GM06990 (cell line): ENCODE measurements at regions not wholly inside any gene's neighbourhood (a gene's known extent, or its start where the extent isn't known, plus 50 kb on each side); places are given as distances from the start of the nearest gene placed in this dataset.

ENCODE experiments used
- DNase-seq: peaks from one replicate; pipeline ENCODE4 v3.0.0-alpha.2; 2011; ENCODE audit not compliant: insufficient read length; ENCODE audit errors: extremely low read depth
- H3K27me3 ChIP-seq: replicated peaks from 2 replicates; pipeline ENCODE4 v1.6.0; 2011; ENCODE audit warnings: low read length; ENCODE audit not compliant: control insufficient read depth, insufficient read depth
- H3K36me3 ChIP-seq: 2 replicates; pipeline ENCODE4 v1.5.1; 2011; ENCODE audit warnings: low read length; ENCODE audit not compliant: control insufficient read depth, insufficient read depth
- H3K4me3 ChIP-seq: replicated peaks from 2 replicates; pipeline ENCODE4 v1.5.1; 2011; ENCODE audit warnings: low read depth, mild to moderate bottlenecking, control low read depth, low read length
- TF ChIP-seq, protein P1 (sequence below): IDR thresholded peaks from 2 replicates; pipeline ENCODE4 v1.5.1; 2011; ENCODE audit warnings: low read length, control low read depth, mild to moderate bottlenecking, inconsistent platforms; ENCODE audit not compliant: insufficient read depth, poor library complexity, severe bottlenecking

DNA sequence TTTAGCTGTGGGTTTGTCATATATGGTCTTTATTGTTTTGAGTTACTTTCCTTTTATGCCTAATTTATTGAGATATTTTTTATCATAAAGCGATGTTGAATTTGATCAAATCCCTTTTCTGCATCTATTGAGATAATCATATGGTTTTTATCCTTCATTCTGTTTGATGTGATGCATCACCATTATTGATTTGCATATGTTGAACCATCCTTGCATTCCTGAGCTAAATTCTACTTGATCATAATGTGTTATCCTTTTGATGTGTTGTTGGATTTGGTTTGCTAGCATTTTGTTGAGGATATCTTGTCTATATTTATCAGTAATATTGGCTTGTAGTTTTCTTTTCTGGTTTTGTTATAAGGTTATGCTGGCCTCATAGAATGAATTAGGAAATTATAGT, 308.5 kb downstream of the ADCYAP1 start:
- TF ChIP-seq, protein P1, sequence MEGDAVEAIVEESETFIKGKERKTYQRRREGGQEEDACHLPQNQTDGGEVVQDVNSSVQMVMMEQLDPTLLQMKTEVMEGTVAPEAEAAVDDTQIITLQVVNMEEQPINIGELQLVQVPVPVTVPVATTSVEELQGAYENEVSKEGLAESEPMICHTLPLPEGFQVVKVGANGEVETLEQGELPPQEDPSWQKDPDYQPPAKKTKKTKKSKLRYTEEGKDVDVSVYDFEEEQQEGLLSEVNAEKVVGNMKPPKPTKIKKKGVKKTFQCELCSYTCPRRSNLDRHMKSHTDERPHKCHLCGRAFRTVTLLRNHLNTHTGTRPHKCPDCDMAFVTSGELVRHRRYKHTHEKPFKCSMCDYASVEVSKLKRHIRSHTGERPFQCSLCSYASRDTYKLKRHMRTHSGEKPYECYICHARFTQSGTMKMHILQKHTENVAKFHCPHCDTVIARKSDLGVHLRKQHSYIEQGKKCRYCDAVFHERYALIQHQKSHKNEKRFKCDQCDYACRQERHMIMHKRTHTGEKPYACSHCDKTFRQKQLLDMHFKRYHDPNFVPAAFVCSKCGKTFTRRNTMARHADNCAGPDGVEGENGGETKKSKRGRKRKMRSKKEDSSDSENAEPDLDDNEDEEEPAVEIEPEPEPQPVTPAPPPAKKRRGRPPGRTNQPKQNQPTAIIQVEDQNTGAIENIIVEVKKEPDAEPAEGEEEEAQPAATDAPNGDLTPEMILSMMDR = no peak
- H3K36me3 ChIP-seq = no peaks in the 10 kb centered on the region
- no peak overlapping the region for H3K4me3 ChIP-seq
- DNase-seq = no peak
- H3K27me3 ChIP-seq = no peaks in the 10 kb centered on the region

DNA sequence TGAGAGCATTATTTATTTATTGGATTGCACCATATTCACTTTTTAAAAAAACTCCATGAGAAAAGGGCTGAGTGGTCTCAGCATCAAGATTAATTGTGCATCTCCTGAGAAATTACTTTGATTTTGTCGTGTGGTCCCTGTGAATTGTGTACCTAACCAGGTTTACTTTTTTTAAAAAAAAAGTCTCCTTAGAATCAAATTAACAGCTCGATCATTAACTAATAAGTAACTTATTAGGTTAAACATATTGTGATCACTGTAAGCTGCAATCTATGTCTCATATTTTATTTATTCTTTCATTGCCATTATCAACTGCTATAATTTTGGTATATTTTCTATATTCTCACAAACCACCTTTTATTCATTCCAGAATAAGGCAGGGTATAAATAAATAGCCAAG, 318.2 kb downstream of the ADCYAP1 start:
- no peak for DNase-seq
- Histone ChIP-seq H3K36me3 (no peaks in the 10 kb centered on the region), H3K27me3 (no peaks in the 10 kb centered on the region), H3K4me3 (no peak overlapping the region)
- TF ChIP-seq, protein P1 = no peak

DNA sequence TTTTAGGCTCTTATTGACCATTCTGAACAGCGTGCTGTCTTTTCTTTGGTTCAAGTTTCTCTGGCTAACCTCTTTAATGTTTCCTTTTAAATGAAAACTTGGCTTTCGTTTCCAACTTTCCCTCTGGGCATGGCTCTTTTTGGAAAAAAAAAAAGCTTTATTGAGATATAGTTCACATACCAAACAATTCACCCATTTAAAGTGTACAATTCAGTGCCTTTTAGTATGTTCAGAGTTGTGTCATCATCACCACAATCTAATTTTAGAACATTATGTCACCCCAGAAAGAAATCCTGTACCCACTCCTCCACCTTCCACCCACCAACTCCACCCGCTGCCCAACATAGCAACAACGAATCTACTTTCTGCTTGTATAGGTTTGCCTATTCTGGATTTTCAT, 322.4 kb downstream of the ADCYAP1 start:
- no peak for DNase-seq
- Histone ChIP-seq H3K27me3 (no peaks in the 10 kb centered on the region), H3K4me3 (no peak overlapping the region), H3K36me3 (no peaks in the 10 kb centered on the region)
- TF ChIP-seq, protein P1 = no peak

DNA sequence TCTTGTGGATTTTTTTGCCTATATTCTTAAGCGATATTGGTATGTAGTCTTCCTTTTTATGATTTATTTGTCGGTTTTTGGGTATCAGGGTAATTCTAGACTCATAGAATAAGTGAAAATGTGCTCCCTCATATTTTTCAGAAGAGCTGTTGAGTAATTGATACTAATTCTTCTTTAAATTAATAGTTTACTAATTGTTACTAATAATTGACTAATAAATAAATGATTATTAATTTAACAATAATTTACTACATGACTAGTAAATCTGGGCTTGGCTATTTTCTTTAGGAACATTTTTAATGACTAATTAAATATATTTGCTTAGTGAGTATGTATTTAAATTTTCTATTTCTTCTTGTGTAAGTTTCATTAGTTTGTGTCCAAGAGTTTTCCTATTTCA, 325.0 kb downstream of the ADCYAP1 start:
- TF ChIP-seq, protein P1 = no peak

DNA sequence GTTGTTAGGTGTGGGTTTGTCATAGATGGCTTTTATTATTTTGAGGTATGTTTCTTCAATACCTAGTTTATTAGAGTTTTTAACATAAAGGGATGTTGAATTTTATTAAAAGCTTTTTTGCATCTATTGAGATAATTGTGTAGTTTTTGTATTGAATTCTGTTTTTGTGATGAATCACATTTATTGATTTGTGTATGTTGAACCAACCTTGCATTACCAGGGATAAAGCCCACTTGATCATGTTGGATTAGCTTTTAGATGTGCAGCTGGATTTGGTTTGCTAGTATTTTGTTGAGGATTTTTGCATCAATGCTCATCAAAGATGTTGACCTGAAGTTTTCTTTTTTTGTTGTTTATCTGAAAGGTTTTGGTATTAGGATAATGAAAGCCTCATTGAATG, 328.2 kb downstream of the ADCYAP1 start:
- Histone ChIP-seq H3K4me3 (no peak overlapping the region), H3K36me3 (no peaks in the 10 kb centered on the region), H3K27me3 (no peaks in the 10 kb centered on the region)
- DNase-seq = no peak
- TF ChIP-seq, protein P1 = no peak

More for the DNA sequence above, 325.0 kb downstream of the ADCYAP1 start:
- Histone ChIP-seq H3K4me3 (no peak overlapping the region), H3K36me3 (no peaks in the 10 kb centered on the region), H3K27me3 (no peaks in the 10 kb centered on the region)
- no peak for DNase-seq

DNA sequence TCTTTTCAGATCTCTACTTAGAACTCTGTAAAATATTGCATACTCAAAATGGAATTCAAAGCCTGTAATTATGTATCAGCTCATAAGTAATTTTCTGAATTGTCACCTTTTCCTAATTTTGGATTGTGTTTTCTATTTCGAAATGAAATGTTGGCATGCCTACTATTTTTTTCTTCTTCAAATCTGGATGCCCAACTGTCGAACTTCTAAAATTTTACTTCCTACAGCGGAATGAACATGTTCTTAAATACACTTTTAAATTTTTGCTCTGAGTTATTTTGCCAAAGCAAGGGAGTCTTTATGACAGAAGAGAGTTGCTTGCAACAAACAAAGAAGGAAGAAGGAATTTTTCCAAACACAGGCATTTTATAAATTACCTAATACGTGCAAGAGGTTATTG, 336.0 kb downstream of the ADCYAP1 start:
- Histone ChIP-seq H3K4me3 (no peak overlapping the region), H3K36me3 (no peaks in the 10 kb centered on the region), H3K27me3 (no peaks in the 10 kb centered on the region)
- no peak for DNase-seq
- TF ChIP-seq, protein P1 = no peak
